ENCODE measurements at regions not wholly inside any gene's neighbourhood (a gene's known extent, or its start where the extent isn't known, plus 50 kb on each side); places are given as distances from the start of the nearest gene placed in this dataset.

- Histone ChIP-seq H3K36me3 (ENCODE audit: control insufficient read depth, insufficient read depth, low read length) (no peaks in the 10 kb centered on the region), H3K27me3 (ENCODE audit: control insufficient read depth, insufficient read depth, low read length) (no peaks in the 10 kb centered on the region), H3K4me3 (ENCODE audit: low read depth, low read length) (no peak overlapping the region)
- DNase-seq (ENCODE audit: low read depth), result no peak
- TF ChIP-seq CTCF (IDR thresholded peaks at IDR 0.05; ENCODE audit: insufficient read depth, low read length, poor library complexity, severe bottlenecking), result no peak
Observed at GRCh38 chr5:1745123-1745795, 54.4 kb downstream of the MRPL36 start.

DNA sequence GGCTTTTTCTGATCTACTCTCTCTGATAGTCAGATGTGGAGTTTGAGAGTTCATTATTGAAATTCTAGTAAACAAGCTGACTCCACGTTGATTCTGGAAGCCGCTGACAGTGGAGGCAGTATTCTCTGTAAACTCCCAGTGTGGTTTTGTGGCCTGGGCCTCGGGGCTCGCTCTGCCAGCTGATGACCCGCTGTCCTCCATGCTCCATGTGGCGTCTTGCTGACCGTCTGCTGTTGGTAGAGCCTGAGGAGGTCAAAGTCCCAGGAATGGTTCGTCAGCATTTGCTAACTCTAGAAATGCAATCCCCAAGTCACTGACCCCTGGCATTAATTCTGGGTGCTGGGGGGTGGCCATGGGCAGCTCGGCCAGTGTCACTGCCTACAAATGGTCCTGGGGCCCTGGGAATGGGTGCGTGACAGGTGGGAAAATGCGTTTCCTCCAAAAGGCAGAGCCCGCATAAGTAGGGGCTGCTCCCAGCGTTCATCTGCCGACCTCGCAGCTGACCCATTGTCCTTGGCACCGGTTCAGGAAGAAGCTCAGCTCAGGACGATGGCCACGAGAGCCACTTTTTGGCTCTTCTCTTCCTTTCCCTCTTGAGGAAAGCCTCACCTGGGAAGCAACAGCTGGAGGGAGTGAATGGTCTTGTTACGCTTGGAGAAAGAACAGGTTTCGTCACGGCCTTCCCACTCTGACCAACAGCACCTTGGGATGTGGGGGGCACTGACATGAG lies 55.1 kb downstream of the MRPL36 start:
- no peak for DNase-seq (ENCODE audit: low read depth)
- no peak overlapping the region for H3K4me3 ChIP-seq (ENCODE audit: low read depth, low read length)
- H3K27me3 ChIP-seq (ENCODE audit: control insufficient read depth, insufficient read depth, low read length), result no peaks in the 10 kb centered on the region
- TF ChIP-seq CTCF (IDR thresholded peaks at IDR 0.05; ENCODE audit: insufficient read depth, low read length, poor library complexity, severe bottlenecking), result no peak
- H3K36me3 ChIP-seq (ENCODE audit: control insufficient read depth, insufficient read depth, low read length), result no peaks in the 10 kb centered on the region

DNA sequence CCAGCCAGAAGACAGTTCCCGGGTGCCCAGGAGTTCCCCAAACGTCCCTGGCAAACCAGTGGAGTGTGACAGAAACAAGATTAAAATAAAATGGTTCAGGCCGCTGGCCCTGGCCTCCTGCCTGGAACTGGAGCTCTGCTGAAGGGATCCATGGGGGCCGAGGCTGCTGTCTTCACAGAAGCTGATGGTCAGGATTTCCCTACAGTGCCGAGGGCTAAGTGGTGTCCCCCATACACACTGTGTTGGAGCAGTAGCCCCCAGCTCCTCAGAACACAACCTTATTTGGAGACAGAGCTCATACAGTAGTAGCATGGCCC lies 55.9 kb downstream of the MRPL36 start:
- Histone ChIP-seq H3K36me3 (ENCODE audit: control insufficient read depth, insufficient read depth, low read length) (no peaks in the 10 kb centered on the region), H3K27me3 (ENCODE audit: control insufficient read depth, insufficient read depth, low read length) (no peaks in the 10 kb centered on the region), H3K4me3 (ENCODE audit: low read depth, low read length) (no peak overlapping the region)
- DNase-seq (ENCODE audit: low read depth), result no peak
- TF ChIP-seq CTCF (IDR thresholded peaks at IDR 0.05; ENCODE audit: insufficient read depth, low read length, poor library complexity, severe bottlenecking), result no peak

DNA sequence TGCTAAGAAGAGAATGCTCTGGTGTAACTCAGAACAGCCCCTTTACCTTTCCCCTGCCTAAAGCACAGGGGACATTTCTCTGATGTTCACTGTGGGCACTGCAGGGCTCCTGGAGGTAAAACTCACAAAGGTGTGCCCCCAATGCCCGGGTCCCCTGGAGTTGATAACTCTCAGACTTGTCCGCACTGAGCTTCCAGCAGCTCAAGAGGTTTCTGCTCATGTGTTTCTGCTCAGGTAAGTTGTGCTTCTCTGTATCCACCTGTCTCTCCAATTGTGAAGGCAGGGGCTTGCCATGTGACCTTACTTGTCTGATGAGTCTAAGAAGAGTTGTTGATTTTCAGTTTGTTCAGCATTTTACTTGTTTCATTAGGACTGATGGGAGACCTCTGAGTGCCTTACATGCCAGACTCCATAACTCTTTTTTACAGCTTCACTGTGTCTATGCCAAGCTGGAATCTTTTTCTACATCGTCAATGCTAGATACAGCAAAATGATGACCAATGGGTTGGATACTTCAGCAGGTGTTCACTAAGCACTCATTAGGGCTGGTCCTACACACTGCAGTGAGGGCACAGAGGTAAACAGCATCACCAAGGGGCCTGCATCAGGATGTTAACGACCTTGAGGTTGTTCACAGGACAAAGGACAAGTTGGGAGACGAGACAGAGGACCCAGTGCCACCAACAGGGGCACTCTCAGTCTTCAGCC lies 56.4 kb downstream of the MRPL36 start:
- TF ChIP-seq CTCF (IDR thresholded peaks at IDR 0.05; ENCODE audit: insufficient read depth, low read length, poor library complexity, severe bottlenecking), result no peak
- Histone ChIP-seq H3K36me3 (ENCODE audit: control insufficient read depth, insufficient read depth, low read length) (no peaks in the 10 kb centered on the region), H3K27me3 (ENCODE audit: control insufficient read depth, insufficient read depth, low read length) (no peaks in the 10 kb centered on the region), H3K4me3 (ENCODE audit: low read depth, low read length) (no peak overlapping the region)
- DNase-seq (ENCODE audit: low read depth), result no peak

- no peak for DNase-seq (ENCODE audit: low read depth)
- no peak overlapping the region for H3K4me3 ChIP-seq (ENCODE audit: low read depth, low read length)
- peak; percentile 38 for TF ChIP-seq CTCF (IDR thresholded peaks at IDR 0.05; ENCODE audit: insufficient read depth, low read length, poor library complexity, severe bottlenecking)
- no peaks in the 10 kb centered on the region for H3K27me3 ChIP-seq (ENCODE audit: control insufficient read depth, insufficient read depth, low read length)
- H3K36me3 ChIP-seq (ENCODE audit: control insufficient read depth, insufficient read depth, low read length), result no peaks in the 10 kb centered on the region
Observed at GRCh38 chr5:1737790-1738405, 61.7 kb downstream of the MRPL36 start.

Measured in kidney epithelial cell (primary cell).